ENCODE measurements at regions not wholly inside any gene's neighbourhood (a gene's known extent, or its start where the extent isn't known, plus 50 kb on each side); places are given as distances from the start of the nearest gene placed in this dataset.
"Not testable (repeated sequence)": the region's sequence is repeated elsewhere in the genome, so short reads cannot be mapped to it uniquely, and the experiment has no call there.

DNA sequence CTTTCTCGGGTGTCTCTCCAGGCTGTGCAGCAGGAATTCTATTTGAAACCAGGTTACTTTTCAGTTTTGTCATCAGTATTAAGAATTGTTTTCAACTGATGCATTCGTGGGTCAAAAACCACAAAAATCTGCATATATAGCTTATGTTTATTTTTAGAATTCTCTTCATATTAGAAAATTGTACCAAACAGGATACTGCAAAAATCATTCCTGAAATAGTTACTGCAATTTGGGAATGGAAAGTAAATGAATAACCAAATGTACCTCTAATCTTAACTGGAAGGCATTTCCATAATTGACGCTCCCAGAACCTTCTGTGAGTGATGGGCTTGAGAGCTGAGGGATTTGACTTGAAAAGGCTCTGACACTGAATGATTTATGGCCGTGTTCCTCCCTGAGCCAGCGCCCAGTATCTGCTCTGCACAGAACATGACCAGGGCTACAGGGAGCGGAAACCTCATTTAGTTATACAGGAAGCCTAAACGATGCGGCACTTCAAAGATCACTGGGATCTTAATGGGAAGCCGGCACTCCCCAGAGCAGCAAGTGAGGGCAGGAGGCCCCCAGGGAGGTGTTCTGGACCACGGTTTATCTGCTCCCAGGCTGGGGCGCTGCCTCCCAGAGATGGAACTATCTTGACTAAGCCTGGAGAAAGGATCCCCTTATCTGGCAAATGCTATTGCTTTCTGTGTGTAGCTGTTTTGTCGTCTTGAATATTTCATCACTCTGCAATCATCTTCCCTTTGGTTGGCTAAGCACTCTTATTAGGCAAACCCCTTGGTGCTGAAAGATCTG lies 446.0 kb downstream of the QKI start:
- FAIRE-seq (no peak), DNase-seq (ENCODE audit: extremely low spot score, insufficient read length, low read depth) (no peak)

DNA sequence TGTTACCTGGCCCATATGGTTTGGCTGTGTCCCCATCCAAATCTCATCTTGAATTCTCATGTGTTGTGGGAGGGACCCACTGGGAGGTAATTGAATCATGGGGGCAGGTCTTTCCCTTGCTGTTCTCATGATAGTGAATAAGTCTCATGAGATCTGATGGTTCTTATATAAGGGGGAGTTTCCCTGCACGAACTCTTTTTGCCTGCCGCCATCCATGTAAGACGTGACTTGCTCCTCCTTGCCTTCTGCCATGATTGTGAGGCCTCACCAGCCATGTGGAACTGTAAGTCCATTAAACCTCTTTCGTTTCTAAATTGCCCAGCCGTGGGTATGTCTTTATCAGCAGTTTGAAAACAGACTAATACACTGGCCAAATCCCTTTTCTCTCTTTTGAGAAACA lies 444.4 kb downstream of the QKI start:
- not testable (repeated sequence) for FAIRE-seq; DNase-seq (ENCODE audit: extremely low spot score, insufficient read length, low read depth)

DNA sequence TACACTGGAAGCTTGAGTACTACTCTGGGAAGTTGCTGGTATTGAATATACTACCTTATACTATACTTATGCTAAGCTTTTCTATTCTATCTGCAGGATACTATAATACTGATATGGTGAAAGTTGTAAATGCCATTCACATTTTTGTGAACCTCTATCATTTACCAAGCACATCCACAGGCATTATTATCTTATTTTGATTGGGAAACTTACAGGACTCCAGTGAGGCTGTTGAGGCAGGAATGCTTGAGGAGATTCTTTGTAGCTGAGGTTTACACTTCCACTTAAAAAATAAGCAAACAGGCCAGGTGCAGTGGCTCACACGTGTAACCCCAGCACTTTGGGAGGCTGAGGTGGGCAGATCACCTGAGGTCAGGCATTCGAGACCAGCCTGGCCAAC lies 442.9 kb downstream of the QKI start:
- FAIRE-seq: no peak
- no peak for DNase-seq (ENCODE audit: extremely low spot score, insufficient read length, low read depth)

DNA sequence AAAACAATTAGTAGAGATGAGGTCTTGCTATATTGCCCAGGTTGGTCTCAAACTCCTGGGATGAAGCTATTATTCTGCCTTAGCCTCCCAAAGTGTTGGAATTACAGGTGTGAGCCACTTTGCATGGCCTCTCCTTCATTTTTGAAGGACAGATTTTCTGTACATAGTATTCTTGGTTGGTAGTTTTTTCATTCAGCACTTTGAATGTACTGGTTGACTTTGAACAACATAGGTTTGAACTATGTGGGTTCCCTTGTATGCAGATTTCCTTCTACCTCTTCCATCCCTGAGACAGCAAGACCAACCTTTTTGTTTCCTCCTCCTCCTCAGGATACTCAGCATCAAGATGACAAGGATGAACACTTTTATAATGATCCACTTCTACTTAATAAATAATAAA lies 436.4 kb downstream of the QKI start:
- FAIRE-seq (no peak), DNase-seq (ENCODE audit: extremely low spot score, insufficient read length, low read depth) (no peak)

DNA sequence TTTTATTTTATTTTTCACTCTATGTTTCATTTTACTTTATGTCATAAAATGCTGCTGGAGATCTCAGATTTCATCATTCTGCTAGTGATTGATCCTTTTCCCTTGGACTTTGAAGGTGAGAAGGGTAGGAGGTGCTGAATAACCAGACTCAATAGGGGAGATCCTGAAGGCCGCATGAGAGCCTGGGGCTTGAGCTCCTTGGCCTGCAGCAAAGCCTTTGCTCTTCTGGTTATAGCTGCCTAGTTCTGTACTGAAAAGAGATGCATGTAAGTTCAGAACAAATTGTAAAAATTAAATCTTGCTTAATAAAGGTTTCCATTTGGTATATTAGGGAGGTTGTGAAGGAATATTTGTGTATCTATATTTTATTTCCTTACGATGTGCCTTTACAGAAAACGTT lies 430.2 kb downstream of the QKI start:
- DNase-seq (ENCODE audit: extremely low spot score, insufficient read length, low read depth) (no peak), FAIRE-seq (no peak)

DNA sequence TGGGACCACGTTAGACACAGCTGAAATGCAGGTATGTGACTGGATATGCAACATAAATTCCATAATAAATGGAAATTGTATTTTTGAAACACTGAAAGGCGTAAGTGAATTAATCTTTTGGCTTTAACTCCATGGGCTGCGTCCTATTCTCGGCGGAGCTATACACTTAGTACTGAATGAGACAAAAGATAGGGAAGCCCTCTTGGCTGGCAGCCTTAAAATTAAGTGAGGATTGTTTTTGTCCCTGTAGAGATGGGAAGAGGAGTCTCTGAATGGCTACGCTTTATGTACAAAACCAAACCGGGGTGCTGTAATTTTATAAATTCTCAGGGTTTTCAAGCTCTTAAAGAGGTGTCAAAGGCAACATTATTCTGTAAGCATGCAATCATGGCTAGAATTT lies 429.8 kb downstream of the QKI start:
- FAIRE-seq (no peak), DNase-seq (ENCODE audit: extremely low spot score, insufficient read length, low read depth) (no peak)

DNA sequence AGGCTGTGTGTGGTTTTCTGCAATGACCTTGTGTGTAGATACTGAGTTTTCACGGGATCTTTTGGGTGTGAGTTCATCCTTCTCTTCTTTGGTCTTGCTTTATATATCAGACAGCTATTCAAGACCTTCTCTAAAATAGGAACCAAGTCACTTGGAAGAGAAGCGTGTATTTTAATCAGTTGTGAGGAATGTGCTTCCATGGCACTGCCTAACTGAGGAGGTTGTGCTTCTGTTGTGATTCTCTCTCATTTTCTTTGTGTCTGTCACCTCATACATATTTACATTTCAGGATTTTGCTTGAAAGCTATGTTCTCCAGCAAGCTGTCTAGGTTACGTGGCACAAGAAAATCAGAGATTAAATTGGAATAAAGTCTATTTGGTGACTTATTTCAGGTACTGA lies 428.7 kb downstream of the QKI start:
- FAIRE-seq: no peak
- DNase-seq (ENCODE audit: extremely low spot score, insufficient read length, low read depth): no peak

DNA sequence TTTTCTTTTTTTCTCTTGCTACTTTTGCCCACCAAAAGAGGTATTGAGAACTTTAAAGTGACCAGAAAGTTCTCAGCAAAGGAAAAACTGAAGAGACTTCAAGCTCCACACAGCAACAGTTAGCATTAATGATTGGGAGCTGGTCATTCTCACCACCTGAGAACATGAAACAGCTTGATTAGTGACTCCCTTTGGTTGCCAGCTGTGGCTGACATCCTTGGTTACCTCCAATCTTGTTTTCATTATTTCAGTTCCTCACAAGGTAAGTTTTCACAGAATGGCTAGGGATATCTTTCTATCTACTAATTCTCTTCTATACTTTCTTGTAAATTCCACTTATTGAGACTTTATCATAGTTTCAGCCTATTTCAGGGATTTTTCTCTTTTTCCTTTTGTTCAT lies 427.9 kb downstream of the QKI start:
- FAIRE-seq (no peak), DNase-seq (ENCODE audit: extremely low spot score, insufficient read length, low read depth) (no peak)

DNA sequence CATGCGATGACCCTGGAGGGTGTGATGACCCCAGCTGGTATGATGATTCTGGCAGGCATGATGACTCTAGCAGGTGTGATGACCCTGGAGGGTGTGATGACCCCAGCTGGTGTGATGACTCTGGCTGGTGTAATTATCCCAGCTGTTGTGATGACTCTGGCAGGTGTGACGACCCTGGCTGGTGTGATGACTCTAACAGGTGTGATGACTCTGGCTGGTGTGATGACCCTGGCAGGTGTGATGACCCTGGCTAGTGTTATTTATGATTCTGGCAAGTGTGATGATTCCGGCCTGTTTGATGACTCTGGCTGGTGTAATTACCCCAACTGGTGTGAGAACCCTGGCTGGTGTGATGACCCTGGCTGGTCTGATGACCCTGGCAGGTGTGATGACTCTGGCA lies 427.2 kb downstream of the QKI start:
- FAIRE-seq (no peak), DNase-seq (ENCODE audit: extremely low spot score, insufficient read length, low read depth) (no peak)

DNA sequence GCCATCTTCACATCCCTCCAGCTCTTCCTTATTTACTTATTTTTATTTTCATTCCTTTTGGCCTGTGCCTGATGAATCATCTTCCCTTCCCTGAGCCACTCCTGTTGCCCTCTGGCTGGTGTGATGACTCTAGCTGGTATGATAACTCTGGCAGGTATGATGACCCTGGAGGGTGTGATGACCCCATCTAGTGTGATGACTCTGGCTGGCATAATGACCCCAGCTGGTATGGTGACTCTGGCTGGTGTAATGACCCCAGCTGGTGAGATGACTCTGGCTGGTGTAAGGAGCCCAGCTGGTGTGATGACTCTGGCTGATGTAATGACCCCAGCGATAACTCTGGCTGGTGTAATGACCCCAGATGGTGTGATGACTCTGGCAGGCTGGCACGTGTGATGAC lies 426.8 kb downstream of the QKI start:
- no peak for FAIRE-seq
- DNase-seq (ENCODE audit: extremely low spot score, insufficient read length, low read depth): no peak

DNA sequence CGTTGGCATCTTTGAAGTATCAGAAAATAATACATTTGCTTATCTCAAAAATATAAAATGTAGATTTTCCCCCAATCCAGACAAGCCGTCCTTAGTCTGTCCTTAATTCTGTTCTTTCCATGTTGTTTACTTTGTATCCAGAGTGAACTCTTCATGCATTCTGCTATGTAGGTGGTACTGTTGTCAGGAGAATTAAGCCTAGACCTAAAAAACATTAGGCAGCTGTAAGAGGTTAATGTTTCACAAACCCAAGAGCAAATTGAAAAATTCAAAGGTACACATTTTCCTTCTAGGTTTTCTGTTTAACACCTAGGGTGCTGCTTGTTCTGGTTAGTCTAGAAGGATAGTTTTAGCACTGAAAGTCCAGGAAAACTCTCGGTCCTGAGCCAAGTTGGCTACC lies 426.4 kb downstream of the QKI start:
- FAIRE-seq: no peak
- no peak for DNase-seq (ENCODE audit: extremely low spot score, insufficient read length, low read depth)

DNA sequence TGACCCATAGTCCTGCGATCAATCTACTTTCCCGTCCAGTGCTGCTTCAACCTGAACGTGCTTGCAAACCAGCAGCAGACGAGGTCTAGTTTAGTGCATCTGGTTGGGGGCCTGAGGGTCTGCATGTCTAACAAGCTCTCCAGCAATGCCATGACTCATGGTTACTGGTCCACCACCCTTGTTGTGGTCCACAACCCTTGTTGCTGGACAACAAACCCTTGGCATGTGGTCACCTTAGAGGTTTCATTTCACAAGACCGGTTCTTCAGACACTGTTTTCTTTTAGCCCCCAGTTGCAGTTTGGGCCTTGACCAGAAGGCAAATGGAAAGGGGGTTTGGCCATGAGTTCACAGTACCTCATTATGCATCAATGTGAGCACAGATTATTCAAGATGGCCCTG lies 424.8 kb downstream of the QKI start:
- FAIRE-seq (no peak), DNase-seq (ENCODE audit: extremely low spot score, insufficient read length, low read depth) (no peak)

DNA sequence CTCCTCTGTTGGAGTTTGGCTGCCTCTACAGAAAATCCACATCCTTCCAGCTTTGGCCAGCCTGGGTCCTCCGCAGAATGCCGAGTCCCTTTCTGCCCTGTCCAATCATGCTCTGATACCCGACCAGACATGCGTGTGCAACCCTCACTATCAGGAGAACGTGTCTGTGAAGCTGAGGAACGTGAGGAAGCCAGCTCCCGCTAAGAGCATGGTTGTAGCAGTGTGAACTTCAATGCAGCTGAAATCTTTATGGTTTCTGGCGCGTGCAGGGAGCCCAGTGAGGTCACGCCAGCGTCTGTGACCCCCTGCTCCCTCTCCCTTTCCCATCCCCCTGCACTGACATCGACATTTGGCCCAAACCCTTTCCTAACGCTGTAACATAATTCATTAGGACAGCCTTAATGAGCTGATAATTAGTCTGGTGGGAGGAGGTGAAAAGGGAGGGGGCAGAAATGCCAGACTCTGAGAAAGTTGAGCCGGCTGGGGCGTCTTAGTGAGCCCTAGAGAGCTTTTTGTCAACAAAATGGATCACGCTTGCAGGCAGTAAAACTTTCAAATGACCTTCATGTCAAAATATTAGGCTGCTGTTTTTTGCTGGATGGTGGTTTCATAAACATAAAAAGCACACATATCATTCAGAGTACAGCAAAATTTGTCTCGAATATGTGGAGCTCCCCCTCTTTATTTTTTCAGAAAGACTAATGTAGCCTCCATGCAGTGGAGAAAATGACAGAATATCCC lies 423.3 kb downstream of the QKI start:
- FAIRE-seq (no peak), DNase-seq (ENCODE audit: extremely low spot score, insufficient read length, low read depth) (no peak)

DNA sequence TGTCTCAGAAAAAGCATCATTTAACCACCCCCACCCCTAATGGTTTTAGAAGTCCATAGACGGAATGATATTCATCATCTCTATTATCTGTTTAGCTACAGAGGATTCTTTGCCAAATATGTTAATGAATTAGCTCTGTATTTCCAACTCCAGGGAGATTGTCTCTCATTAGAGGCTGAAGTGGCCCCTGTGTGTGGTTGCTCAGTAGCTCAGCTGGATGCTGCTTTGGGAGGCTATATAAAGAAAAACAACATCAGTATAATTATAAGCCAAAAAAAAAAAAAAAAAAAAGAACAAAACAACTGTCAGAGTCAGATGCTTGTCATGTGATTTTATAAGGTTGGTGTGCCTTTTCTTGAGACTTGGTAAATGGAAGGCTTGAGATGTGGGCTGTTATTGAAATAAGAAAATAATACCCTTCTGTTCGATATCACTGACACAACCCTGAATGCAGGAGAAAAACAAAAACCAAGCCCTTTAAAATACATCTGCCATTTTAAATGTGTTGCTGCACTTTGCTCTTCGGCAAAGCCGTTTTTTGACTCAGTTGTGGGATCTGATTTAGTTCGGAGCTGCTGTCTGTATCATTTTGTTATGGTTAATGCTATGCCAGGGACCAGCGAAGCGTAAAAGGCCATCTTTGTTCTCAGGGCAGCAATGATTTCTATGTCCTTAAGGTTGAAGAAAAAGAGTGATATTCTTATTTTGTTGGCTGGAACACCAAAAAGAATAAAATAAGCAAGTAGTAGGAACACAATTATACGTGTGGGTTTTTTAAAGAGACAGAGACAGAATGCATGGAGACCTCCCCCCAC lies 422.6 kb downstream of the QKI start:
- no peak for DNase-seq (ENCODE audit: extremely low spot score, insufficient read length, low read depth)
- FAIRE-seq: no peak

DNA sequence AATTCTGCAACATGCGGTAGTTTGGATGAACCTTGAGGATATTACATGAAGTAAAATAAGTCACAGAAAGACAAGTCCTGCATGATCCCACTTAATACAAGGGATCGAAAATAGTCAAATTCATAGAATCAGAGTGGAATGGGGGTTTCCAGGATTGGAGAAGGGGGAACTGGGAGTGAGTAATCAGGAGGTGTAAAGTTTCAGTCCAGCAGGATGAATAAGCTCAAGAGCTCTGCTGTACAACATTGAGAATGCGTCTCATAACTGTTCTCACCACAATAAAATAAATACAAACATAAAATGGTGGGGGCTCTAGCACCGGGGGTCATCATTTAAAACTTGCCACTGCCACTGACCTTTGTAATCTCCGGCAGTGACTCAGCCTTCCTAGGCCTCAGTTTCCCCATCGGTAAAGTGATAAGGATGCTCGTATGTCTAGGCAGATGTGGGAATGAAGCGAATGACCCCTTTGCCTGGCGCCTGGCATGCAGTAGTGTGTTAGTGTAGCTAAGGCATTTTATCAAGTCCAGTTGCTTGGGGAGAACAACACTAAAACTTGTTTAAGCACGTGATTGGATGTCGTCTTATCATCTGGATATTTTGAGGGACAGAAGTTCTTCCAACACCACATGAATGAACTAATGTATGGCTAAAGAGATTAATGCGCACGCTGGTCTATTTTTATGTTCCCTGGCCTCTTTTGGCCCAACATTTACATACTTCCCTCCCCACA lies 421.1 kb downstream of the QKI start:
- no peak for FAIRE-seq
- DNase-seq (ENCODE audit: extremely low spot score, insufficient read length, low read depth): no peak

DNA sequence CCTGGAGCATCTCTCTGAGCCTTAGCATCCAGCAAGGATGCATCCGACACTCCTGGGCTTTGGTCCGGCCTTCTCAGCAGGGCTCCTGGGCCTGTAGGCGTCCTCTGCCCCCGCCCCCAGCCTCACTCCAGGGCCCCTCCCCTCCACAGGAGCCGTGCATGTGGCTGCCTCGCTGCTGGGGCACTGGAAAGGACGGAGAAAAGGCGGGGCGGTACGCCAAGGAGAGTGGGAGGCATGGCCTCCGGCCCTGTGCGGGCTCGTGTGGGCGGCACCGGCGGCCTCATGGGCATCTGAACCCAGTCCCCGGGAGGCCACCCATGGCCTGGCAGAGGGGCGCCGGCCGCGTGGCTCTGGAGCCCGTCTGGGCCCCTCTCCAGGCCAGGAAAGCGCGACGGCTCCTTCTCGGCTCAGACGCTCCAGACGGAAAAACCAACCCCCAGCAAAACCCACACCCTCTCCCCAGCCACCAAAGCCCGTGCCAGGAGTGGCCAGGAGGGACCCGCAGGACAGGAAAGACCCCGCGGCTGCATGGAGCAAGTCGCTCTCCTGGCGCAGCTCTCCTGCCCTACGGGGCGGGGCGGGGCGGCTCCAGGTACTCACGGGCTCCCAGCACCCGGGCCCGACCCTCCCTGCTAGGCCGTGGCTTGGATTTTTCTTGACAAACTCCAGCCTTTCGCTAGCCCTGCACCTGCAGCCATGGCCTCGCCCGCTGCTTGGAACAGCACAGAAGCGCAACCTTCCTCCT lies 419.9 kb downstream of the QKI start:
- no peak for DNase-seq (ENCODE audit: extremely low spot score, insufficient read length, low read depth)
- FAIRE-seq: no peak

DNA sequence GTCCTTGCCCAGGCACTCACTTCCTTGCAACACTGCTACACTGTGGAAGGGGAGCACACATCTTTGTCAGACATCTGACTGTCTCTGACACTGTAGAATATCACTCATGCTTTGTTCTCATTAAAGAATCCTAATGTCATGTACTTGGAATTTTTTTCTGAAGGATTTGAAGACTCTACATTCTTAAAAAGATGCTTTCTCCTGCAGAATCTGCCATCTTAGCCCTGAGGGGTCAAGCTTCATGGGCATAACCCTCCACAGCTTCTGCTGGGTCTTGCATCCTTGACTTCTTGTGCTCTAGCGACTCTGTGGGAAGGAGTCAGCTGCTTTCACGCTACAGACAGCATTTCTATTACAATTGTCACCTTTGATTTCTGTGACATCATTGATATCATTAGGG lies 417.2 kb downstream of the QKI start:
- no peak for FAIRE-seq
- DNase-seq (ENCODE audit: extremely low spot score, insufficient read length, low read depth): no peak

DNA sequence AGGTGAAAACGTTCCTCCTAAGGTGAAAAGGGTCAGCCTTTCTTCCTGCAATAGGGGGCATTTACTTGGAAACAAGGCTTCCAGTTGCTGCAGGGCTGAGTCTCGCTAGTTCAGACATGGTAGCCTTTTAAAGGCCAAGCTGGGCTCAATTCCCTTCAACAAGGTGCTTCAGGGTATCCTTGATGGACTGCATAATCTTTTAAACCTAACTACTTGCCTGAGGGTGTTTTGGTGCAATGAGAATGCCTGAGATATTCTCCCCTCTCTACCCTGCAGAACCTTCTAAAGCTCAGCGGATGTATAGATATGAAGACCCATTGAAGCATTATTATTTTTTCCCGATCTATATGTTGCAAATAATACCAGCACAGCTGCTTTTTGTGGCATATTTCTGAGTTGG lies 416.1 kb downstream of the QKI start:
- FAIRE-seq (no peak), DNase-seq (ENCODE audit: extremely low spot score, insufficient read length, low read depth) (no peak)

DNA sequence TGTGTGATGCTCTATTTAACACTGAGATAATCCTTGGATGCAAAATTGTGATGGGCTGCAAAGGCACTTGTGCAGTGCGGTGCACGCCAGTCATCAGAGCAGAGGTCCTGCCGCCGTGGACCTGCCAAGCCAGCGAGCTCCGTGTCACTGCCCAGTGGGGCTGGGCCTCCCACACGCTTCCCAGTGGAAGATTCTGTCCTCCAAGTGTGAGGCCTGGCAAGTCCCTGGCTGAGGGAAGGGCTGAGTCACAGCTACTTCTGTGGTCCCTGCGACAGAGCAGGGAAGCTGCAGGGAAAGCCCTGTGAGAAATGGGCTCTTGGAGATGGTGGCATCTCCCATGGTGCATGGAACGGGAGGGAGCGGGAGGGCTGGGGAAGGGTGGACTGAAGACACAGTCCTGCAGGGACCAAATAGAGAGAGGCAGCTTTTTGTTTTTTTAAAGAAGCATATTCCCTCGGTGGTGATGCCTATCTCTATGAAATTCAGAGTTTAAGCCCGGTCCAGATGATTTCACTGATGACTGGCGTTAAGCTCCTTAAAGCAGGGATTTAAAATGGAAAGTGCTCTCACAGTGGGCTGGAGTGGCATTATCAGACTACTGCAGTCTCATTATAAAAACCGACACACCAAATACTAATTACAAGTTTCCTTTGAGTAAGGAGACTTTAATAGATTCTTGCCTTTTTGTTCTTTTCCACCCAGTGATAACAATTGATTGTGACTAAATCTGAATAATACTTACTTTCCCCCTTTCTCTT lies 413.7 kb downstream of the QKI start:
- no peak for DNase-seq (ENCODE audit: extremely low spot score, insufficient read length, low read depth)
- FAIRE-seq: no peak

All from GM18507 (cell line).